Loucy (cell line): ENCODE measurements at regions not wholly inside any gene's neighbourhood (a gene's known extent, or its start where the extent isn't known, plus 50 kb on each side); places are given as distances from the start of the nearest gene placed in this dataset.

Experiments
- H2AFZ ChIP-seq: fragments of 200-600 bp; sonication (generic); 2 replicates; pipeline ENCODE4 v1.6.0; 2016; ENCODE audit warnings: antibody characterized with exemption, mild to moderate bottlenecking, low read length, moderate library complexity
- H3F3A ChIP-seq: fragments of 200-600 bp; 2 replicates; pipeline ENCODE4 v1.6.0; 2016; ENCODE audit warnings: antibody characterized with exemption, low read depth, mild to moderate bottlenecking
- H3K27me3 ChIP-seq: fragments of 200-600 bp; sonication (generic); 2 replicates; pipeline ENCODE4 v1.6.1; 2014; ENCODE audit warnings: low read length, mild to moderate bottlenecking; ENCODE audit not compliant: insufficient read depth, poor library complexity, severe bottlenecking
- H3K36me3 ChIP-seq: fragments of 200-600 bp; sonication (generic); 2 replicates; pipeline ENCODE4 v1.6.1; 2016; ENCODE audit warnings: low read length; ENCODE audit not compliant: insufficient read depth
- H3K4me1 ChIP-seq: fragments of 200-600 bp; sonication (generic); 2 replicates; pipeline ENCODE4 v1.5.1; 2014; ENCODE audit warnings: low read length, mild to moderate bottlenecking; ENCODE audit not compliant: insufficient read depth, poor library complexity, severe bottlenecking
- H3K4me2 ChIP-seq: fragments of 200-600 bp; sonication (generic); 2 replicates; pipeline ENCODE4 v1.6.0; 2014; ENCODE audit warnings: antibody characterized with exemption, low read length, low read depth, mild to moderate bottlenecking; ENCODE audit not compliant: poor library complexity, severe bottlenecking
- H3K4me3 ChIP-seq: fragments of 200-600 bp; sonication (generic); 2 replicates; pipeline ENCODE4 v1.5.1; 2014; ENCODE audit warnings: low read length, mild to moderate bottlenecking, mixed read lengths; ENCODE audit not compliant: poor library complexity, severe bottlenecking
- H3K79me2 ChIP-seq: fragments of 200-600 bp; sonication (generic); 2 replicates; pipeline ENCODE4 v1.6.1; 2014; ENCODE audit warnings: low read length; ENCODE audit not compliant: insufficient read depth
- H3K9ac ChIP-seq: fragments of 200-600 bp; sonication (generic); 2 replicates; pipeline ENCODE4 v1.6.0; 2014; ENCODE audit warnings: mild to moderate bottlenecking, low read depth, low read length, moderate library complexity; ENCODE audit not compliant: poor library complexity, severe bottlenecking
- H3K9me2 ChIP-seq: fragments of 200-600 bp; sonication (generic); replicated peaks from 2 replicates; pipeline ENCODE4 v1.6.1; 2016; ENCODE audit warnings: low read depth, low read length, mixed read lengths
- H3K9me3 ChIP-seq: fragments of 200-600 bp; sonication (generic); 2 replicates; pipeline ENCODE4 v1.6.1; 2014; ENCODE audit warnings: mild to moderate bottlenecking, antibody characterized with exemption, low read length, low read depth; ENCODE audit not compliant: insufficient read depth
- H4K20me1 ChIP-seq: fragments of 200-600 bp; sonication (generic); 2 replicates; pipeline ENCODE4 v1.6.0; 2014; ENCODE audit warnings: antibody characterized with exemption, low read length, mild to moderate bottlenecking; ENCODE audit not compliant: insufficient read depth, poor library complexity, severe bottlenecking
- CTCF ChIP-seq: fragments of 200-600 bp; sonication (generic); conservative IDR thresholded peaks from 2 replicates; pipeline ENCODE4 v1.5.1; 2014; ENCODE audit warnings: mild to moderate bottlenecking, antibody characterized with exemption, low read length
- EZH2phosphoT487 ChIP-seq: fragments of 200-600 bp; IDR thresholded peaks from 2 replicates; pipeline ENCODE4 v1.6.1; 2018; ENCODE audit warnings: antibody characterized with exemption, mild to moderate bottlenecking, moderate library complexity, borderline replicate concordance

DNA sequence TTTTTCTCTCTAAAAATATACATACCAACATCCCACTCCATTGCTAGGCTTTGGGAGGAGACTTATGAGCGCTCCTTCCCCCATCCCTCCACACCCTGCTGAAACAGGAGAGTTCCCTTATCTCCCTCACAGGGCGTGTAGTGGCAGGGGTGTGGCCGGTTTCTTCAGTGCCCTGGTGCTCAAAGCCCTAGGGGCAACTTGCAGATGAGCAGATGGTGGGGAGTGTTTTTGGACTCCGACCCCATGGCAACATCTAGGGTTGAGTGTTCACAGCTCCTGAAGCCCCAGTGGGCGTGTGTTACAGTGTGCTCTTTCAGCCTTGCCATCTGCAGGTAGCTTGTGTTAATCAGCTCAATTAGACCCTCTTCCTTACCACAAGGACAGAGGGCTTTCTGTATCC lies 409.5 kb downstream of the MAT2B start:
- peak overlapping the region; percentile 88 for H3K4me2 ChIP-seq
- no peak overlapping the region for H2AFZ ChIP-seq
- TF ChIP-seq EZH2phosphoT487 = no peak
- H3K9me2 ChIP-seq = no peaks in the 10 kb centered on the region
- no peaks in the 10 kb centered on the region for H3K9me3 ChIP-seq
- H3K4me3 ChIP-seq = peak overlapping the region; percentile 72
- H3F3A ChIP-seq = peaks cover 5% of the 10 kb centered on the region
- H3K79me2 ChIP-seq = no peaks in the 10 kb centered on the region
- H3K9ac ChIP-seq = peak overlapping the region; percentile 62
- peaks cover 42% of the 10 kb centered on the region for H3K4me1 ChIP-seq
- no peaks in the 10 kb centered on the region for H3K27me3 ChIP-seq
- no peaks in the 10 kb centered on the region for H4K20me1 ChIP-seq
- H3K36me3 ChIP-seq = no peaks in the 10 kb centered on the region

DNA sequence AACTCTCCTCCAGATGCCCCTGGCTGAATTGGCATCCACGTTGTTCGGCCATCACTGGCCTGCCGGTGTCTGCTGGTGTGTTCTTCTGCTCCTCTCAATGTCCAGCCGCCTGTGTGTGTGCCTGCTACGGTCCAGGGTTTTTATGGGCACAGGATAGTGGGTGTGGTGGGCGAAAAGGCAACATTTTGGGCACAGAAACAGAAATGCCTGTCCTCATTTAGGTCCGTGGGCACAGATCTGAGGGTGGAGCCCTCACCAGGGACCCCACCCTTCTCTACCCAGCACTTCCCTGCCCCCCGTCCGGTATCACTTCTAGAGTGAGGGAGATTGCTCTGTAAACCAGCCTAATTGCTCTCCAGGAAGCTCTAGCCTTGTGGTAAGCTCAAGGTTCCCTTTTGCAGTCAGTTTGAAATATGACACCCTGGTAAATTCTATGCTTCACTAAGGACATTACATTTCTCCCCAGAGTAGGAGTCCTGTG lies 410.1 kb downstream of the MAT2B start:
- H2AFZ ChIP-seq = no peak overlapping the region
- H3F3A ChIP-seq = peaks cover 5% of the 10 kb centered on the region
- no peaks in the 10 kb centered on the region for H3K79me2 ChIP-seq
- H3K36me3 ChIP-seq = no peaks in the 10 kb centered on the region
- H3K9me2 ChIP-seq = no peaks in the 10 kb centered on the region
- H3K4me1 ChIP-seq = peaks cover 42% of the 10 kb centered on the region
- peak overlapping the region; percentile 88 for H3K4me2 ChIP-seq
- TF ChIP-seq EZH2phosphoT487 (no peak), CTCF (no peak)
- H3K4me3 ChIP-seq = peak overlapping the region; percentile 72
- H3K27me3 ChIP-seq = no peaks in the 10 kb centered on the region
- H3K9me3 ChIP-seq = no peaks in the 10 kb centered on the region
- H4K20me1 ChIP-seq = no peaks in the 10 kb centered on the region
- peak overlapping the region; percentile 83 for H3K9ac ChIP-seq

DNA sequence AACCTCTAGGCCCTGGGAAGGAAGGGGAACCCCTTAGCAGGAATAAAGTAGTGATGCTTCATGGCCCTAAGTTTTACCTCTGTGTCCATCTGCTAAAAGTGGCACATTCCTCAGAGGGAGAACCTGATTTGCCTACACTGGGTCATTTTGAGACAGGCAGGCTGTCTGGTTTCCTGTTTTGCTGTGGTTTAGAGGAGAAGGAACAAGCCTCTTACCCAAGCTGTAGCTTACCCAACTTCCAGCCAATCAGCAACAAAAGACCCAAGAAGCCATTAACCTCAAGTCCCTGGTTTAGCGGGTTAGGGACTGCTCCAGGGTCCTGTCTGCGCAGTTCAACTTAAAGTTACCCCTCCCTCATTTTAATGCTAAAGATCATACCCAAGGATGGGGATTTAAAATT lies 411.0 kb downstream of the MAT2B start:
- Histone ChIP-seq H2AFZ (peak overlapping the region; percentile 47; the same call in 1 of the 2 replicates), H3K4me1 (peaks cover 42% of the 10 kb centered on the region), H4K20me1 (no peaks in the 10 kb centered on the region), H3K4me3 (peak overlapping the region; percentile 72), H3K4me2 (peak overlapping the region; percentile 88), H3K9me2 (no peaks in the 10 kb centered on the region), H3K9me3 (no peaks in the 10 kb centered on the region), H3K9ac (peak overlapping the region; percentile 83), H3F3A (peaks cover 5% of the 10 kb centered on the region), H3K27me3 (no peaks in the 10 kb centered on the region), H3K36me3 (no peaks in the 10 kb centered on the region), H3K79me2 (no peaks in the 10 kb centered on the region)
- TF ChIP-seq CTCF (no peak), EZH2phosphoT487 (no peak)

DNA sequence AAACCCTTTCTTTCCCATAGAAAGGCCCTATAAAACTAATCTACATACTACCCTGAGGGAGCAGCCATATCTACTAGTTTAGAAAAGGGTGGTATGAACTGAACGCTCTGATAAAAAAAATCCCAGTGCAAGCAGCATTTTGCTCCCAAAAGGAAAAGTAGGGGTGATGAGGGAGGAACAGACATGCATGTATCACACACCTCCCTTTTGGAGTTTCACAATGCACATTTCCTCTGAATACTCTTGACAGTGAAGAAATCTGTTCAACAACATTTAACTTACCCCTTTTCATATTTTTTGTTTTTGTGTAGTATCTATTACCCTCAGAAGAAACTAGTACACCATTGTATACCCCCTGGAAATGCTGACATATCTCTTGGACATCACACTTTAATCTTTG lies 411.4 kb downstream of the MAT2B start:
- Histone ChIP-seq H3K9ac (peak overlapping the region; percentile 83), H4K20me1 (no peaks in the 10 kb centered on the region), H3K4me3 (peak overlapping the region; percentile 72), H3K79me2 (no peaks in the 10 kb centered on the region), H3K27me3 (no peaks in the 10 kb centered on the region), H3K4me1 (peaks cover 42% of the 10 kb centered on the region), H2AFZ (peak overlapping the region; percentile 47; the same call in 1 of the 2 replicates), H3K4me2 (peak overlapping the region; percentile 88), H3K9me2 (no peaks in the 10 kb centered on the region), H3F3A (peaks cover 5% of the 10 kb centered on the region), H3K36me3 (no peaks in the 10 kb centered on the region), H3K9me3 (no peaks in the 10 kb centered on the region)
- no peak for TF ChIP-seq EZH2phosphoT487
- TF ChIP-seq CTCF = no peak
